GM12864 (cell line): ENCODE measurements at regions not wholly inside any gene's neighbourhood (a gene's known extent, or its start where the extent isn't known, plus 50 kb on each side); places are given as distances from the start of the nearest gene placed in this dataset.

Experiments
- DNase-seq: peaks from one replicate; pipeline ENCODE4 v3.0.0-alpha.2; 2011; ENCODE audit warnings: low read depth
- H3K4me3 ChIP-seq: 2 replicates; pipeline ENCODE4 v1.5.1; 2011; ENCODE audit warnings: mild to moderate bottlenecking, low read depth, low read length, control low read depth
- TF ChIP-seq, protein P1 (sequence below): IDR thresholded peaks from 2 replicates; pipeline ENCODE4 v1.5.1; 2011; ENCODE audit warnings: low read depth, mild to moderate bottlenecking, moderate library complexity, low read length, control low read depth, inconsistent platforms; ENCODE audit errors: missing control alignments

- DNase-seq, result no peak
- H3K4me3 ChIP-seq, result no peak overlapping the region
- TF ChIP-seq, protein P1, sequence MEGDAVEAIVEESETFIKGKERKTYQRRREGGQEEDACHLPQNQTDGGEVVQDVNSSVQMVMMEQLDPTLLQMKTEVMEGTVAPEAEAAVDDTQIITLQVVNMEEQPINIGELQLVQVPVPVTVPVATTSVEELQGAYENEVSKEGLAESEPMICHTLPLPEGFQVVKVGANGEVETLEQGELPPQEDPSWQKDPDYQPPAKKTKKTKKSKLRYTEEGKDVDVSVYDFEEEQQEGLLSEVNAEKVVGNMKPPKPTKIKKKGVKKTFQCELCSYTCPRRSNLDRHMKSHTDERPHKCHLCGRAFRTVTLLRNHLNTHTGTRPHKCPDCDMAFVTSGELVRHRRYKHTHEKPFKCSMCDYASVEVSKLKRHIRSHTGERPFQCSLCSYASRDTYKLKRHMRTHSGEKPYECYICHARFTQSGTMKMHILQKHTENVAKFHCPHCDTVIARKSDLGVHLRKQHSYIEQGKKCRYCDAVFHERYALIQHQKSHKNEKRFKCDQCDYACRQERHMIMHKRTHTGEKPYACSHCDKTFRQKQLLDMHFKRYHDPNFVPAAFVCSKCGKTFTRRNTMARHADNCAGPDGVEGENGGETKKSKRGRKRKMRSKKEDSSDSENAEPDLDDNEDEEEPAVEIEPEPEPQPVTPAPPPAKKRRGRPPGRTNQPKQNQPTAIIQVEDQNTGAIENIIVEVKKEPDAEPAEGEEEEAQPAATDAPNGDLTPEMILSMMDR, result no peak
Measured at GRCh38 chr11:122365610-122366360, 249.8 kb upstream of the BLID start.

DNA sequence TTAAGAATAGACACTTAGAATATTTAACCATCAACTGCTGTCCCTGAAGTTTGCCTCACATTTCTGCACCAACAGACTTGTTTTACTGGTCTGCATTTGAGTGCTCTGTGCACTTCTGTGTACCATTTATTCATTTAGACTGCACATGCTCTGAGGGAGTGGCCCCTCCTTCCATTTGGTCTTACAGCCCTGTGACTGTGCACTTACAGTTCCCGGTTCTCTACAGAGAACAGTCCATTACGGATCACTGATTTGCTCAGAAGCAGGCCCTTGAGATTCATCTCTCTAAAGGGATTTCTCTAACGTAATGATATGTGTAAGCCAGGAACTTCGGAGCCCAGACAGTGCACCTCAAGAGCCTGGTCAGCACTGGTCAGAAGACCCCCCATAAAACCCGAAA is 247.3 kb upstream of the BLID start:
- TF ChIP-seq, protein P1, result no peak
- no peak overlapping the region for H3K4me3 ChIP-seq
- no peak for DNase-seq

DNA sequence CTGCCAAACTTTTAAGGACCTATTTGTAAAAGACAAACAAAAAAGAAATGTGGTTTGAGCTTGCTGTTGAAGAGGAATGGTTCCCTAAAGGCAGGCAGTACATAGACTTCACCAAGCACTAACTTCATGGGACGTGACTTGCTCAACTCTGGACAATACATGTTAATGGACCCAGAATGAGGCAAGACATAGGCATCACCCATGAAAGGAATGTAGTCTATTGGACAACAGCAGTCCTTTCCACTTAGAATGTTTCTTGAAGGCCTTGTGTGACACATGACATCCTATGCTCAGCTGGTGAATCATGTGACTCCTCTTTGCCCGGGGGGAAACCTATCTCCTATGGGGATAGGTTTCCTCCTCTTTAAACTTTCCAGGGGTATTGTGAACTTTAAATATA is 246.4 kb upstream of the BLID start:
- no peak overlapping the region for H3K4me3 ChIP-seq
- TF ChIP-seq, protein P1, result no peak
- DNase-seq, result no peak

DNA sequence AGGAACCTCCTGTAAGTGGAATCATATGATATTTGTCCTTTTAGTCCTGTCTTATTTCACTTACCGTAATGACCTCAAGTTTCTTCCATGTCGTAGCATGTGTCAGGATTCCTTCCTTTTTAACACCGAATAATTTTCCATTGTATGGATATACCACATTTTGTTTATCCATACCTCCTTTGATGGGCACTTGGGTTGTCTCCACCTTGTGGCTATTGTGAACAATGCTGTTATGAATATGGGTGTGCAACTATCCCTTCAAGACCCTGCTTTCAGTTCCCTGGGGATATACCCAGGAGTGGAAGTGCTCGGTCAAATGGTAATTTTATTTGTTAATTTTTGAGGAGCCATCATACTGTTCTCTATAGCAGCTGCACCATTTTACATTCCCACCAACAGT is 244.9 kb upstream of the BLID start:
- TF ChIP-seq, protein P1, result peak; percentile 26
- no peak overlapping the region for H3K4me3 ChIP-seq
- no peak for DNase-seq

DNA sequence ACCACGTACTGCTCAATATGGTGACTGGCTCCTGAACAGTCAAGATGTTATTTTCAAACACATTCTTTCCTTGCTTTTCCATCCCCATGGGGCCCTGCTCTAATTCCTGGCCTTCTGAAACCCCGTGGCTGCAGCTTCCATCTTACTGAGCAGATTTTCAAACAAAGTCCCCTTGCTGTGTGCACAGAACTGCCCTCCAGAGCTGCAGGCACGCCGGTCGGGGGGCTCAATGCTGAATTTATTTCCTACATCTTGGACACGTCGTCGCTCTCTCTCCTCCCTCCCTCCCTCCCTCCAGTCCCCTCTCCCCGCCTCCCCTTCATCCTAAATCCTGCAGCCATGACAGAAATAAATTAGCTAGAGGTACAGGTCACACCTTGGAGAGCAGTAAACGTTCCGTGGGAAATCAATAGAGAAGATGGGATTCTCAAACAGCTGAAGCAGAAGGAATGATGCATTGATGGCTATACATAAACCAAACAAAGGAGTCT is 243.1 kb upstream of the BLID start:
- no peak overlapping the region for H3K4me3 ChIP-seq
- DNase-seq, result no peak
- TF ChIP-seq, protein P1, result no peak

- TF ChIP-seq, protein P1, result no peak
- DNase-seq, result no peak
- H3K4me3 ChIP-seq, result no peak overlapping the region
Measured at GRCh38 chr11:122358292-122358691, 242.3 kb upstream of the BLID start.

- DNase-seq, result no peak
- TF ChIP-seq, protein P1, result no peak
- H3K4me3 ChIP-seq, result no peak overlapping the region
Measured at GRCh38 chr11:122355968-122356367, 240.0 kb upstream of the BLID start.
